ENCODE measurements at regions not wholly inside any gene's neighbourhood (a gene's known extent, or its start where the extent isn't known, plus 50 kb on each side); places are given as distances from the start of the nearest gene placed in this dataset.

DNA sequence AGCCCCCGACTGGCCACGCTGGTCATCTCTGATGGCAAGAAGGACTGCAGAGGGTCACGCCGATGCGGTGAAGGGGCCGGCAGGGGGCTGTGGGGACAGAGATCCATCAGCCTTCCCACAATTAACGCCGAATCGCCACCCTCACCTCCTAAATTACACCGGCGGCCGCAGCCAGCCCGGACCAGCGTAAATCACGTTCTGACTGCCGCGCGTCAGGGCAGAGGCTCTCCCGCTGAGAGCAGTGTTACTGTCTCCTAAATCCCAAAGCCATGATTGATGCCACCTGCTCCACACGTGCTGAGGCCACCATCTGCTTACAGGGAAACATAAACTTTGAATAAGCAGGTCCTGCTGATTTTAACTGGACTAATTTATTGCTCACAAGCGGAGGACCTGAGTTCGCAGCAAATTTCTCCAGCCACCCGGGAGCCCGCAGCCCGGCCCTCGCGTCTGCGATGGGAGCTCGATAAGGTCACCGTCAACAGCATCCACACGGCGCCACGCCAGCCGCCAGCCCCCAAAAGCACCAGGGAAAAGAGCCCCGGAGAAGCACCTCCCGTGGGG lies 127.3 kb upstream of the NKX1-1 start:
- TF ChIP-seq TAF1 (IDR thresholded peaks at IDR 0.05; ENCODE audit: low read depth, low read length): no peak
- TF ChIP-seq POLR2A (IDR thresholded peaks at IDR 0.05; ENCODE audit: low read depth, low read length): no peak
- no peak for TF ChIP-seq POLR2AphosphoS5 (IDR thresholded peaks at IDR 0.05; ENCODE audit: low read depth, low read length)

Measured in GM12891 (cell line).